ENCODE measurements at regions not wholly inside any gene's neighbourhood (a gene's known extent, or its start where the extent isn't known, plus 50 kb on each side); places are given as distances from the start of the nearest gene placed in this dataset.

- no peak overlapping the region for H3K27ac Mint-ChIP-seq
- no peaks in the 10 kb centered on the region for H3K36me3 Mint-ChIP-seq (ENCODE audit: insufficient read depth)
- peaks cover 0 to 7% of the 10 kb centered on the region in 2 donors for H3K27me3 Mint-ChIP-seq
- H3K4me1 Mint-ChIP-seq (ENCODE audit: low read depth in 2 of 2), result peaks cover 0 to 8% of the 10 kb centered on the region in 2 donors
- peaks cover 0 to 4% of the 10 kb centered on the region in 2 donors for H3K9me3 Mint-ChIP-seq
- DNase-seq (no peak), ATAC-seq (replicated peaks) (no peak)
- H3K4me3 Mint-ChIP-seq, result no peak overlapping the region
These were observed 203.0 kb downstream of the ARRDC4 start for GRCh38 chr15:98163319-98164045.

DNA sequence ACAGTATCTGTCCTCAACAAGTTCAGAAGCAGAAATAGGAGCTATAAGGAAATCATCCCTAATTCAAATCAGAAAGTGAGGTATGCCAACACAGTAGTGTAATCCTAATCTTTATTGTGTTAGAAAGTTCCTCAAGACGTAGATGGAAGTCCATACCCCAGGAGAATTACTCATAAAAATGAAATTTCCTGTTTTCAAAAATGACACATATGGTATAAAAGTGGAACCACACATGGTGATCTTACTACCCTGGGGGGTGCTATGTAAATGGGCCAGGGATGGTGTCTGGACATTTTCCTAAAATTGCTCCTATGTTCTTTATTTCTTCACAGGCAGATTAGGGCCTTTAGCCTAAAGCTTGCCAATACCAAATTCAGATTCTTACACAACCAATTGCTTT, 204.1 kb downstream of the ARRDC4 start:
- H3K9me3 Mint-ChIP-seq, result peaks cover 0 to 4% of the 10 kb centered on the region in 2 donors
- DNase-seq, result no peak
- peaks cover 0 to 7% of the 10 kb centered on the region in 2 donors for H3K27me3 Mint-ChIP-seq
- peaks cover 0 to 6% of the 10 kb centered on the region in 2 donors for H3K4me1 Mint-ChIP-seq (ENCODE audit: low read depth in 2 of 2)
- no peak overlapping the region for H3K27ac Mint-ChIP-seq
- ATAC-seq (replicated peaks), result no peak
- H3K4me3 Mint-ChIP-seq, result no peak overlapping the region
- H3K36me3 Mint-ChIP-seq (ENCODE audit: insufficient read depth), result no peaks in the 10 kb centered on the region

GRCh38 chr15:98164986-98165385, 204.5 kb downstream of the ARRDC4 start:
- H3K4me3 Mint-ChIP-seq, result no peak overlapping the region
- ATAC-seq (replicated peaks) (no peak), DNase-seq (no peak)
- no peaks in the 10 kb centered on the region for H3K36me3 Mint-ChIP-seq (ENCODE audit: insufficient read depth)
- peaks cover 0 to 7% of the 10 kb centered on the region in 2 donors for H3K27me3 Mint-ChIP-seq
- peaks cover 0 to 4% of the 10 kb centered on the region in 2 donors for H3K9me3 Mint-ChIP-seq
- no peak overlapping the region for H3K27ac Mint-ChIP-seq
- H3K4me1 Mint-ChIP-seq (ENCODE audit: low read depth in 2 of 2), result peaks cover 0 to 5% of the 10 kb centered on the region in 2 donors

DNA sequence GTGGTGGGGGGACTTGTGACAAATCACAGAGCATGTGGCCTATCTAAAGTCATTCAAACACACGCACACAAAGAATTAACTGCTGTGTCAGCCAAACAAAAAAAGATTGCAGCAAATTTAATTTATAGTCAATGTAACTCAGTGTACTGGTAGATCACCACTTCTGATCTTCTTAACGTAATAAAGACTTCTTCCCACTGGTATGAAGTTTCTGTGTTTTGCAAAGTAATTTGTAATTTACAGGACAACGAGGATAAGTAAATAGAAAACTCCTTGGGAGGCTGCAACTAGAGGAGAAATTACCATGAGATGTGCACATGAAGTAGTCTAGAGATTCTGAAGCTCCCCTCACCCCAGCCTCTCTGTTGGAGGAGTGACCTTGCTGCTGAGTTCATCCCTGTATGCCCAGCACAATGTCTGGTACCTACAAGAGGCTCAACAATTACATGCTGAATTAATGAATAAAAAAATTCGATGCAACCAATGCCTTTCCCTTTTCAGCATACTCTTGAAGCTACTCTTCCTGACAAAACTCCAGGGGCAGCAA, 207.3 kb downstream of the ARRDC4 start:
- no peak overlapping the region for H3K27ac Mint-ChIP-seq
- H3K9me3 Mint-ChIP-seq, result peaks cover 0 to 5% of the 10 kb centered on the region in 2 donors
- DNase-seq (no peak), ATAC-seq (replicated peaks) (no peak)
- peaks cover 0 to 7% of the 10 kb centered on the region in 2 donors for H3K27me3 Mint-ChIP-seq
- no peaks in the 10 kb centered on the region for H3K4me1 Mint-ChIP-seq (ENCODE audit: low read depth in 2 of 2)
- no peaks in the 10 kb centered on the region for H3K36me3 Mint-ChIP-seq (ENCODE audit: insufficient read depth)
- H3K4me3 Mint-ChIP-seq, result no peak overlapping the region

GRCh38 chr15:98169551-98169950, 209.0 kb downstream of the ARRDC4 start:
- Mint-ChIP-seq H3K36me3 (ENCODE audit: insufficient read depth) (no peaks in the 10 kb centered on the region), H3K4me1 (ENCODE audit: low read depth in 2 of 2) (no peaks in the 10 kb centered on the region), H3K9me3 (peaks cover 0 to 6% of the 10 kb centered on the region in 2 donors), H3K27me3 (peaks cover 0 to 7% of the 10 kb centered on the region in 2 donors), H3K4me3 (no peak overlapping the region), H3K27ac (no peak overlapping the region)
- DNase-seq, result no peak
- ATAC-seq (replicated peaks), result peak; percentile 80

GRCh38 chr15:98174286-98174685, 213.8 kb downstream of the ARRDC4 start:
- Mint-ChIP-seq H3K36me3 (ENCODE audit: insufficient read depth) (no peaks in the 10 kb centered on the region), H3K4me1 (ENCODE audit: low read depth in 2 of 2) (no peaks in the 10 kb centered on the region), H3K9me3 (peaks cover 0 to 2% of the 10 kb centered on the region in 2 donors), H3K4me3 (no peak overlapping the region), H3K27me3 (peaks cover 0 to 7% of the 10 kb centered on the region in 2 donors), H3K27ac (no peak overlapping the region)
- no peak for ATAC-seq (replicated peaks)
- no peak for DNase-seq

- no peak overlapping the region for H3K27ac Mint-ChIP-seq
- peaks cover 0 to 2% of the 10 kb centered on the region in 2 donors for H3K9me3 Mint-ChIP-seq
- peaks cover 0 to 7% of the 10 kb centered on the region in 2 donors for H3K27me3 Mint-ChIP-seq
- DNase-seq (no peak), ATAC-seq (replicated peaks) (no peak)
- no peaks in the 10 kb centered on the region for H3K36me3 Mint-ChIP-seq (ENCODE audit: insufficient read depth)
- no peaks in the 10 kb centered on the region for H3K4me1 Mint-ChIP-seq (ENCODE audit: low read depth in 2 of 2)
- H3K4me3 Mint-ChIP-seq, result no peak overlapping the region
These were observed 214.3 kb downstream of the ARRDC4 start for GRCh38 chr15:98174841-98175240.

- ATAC-seq (replicated peaks) (no peak), DNase-seq (peak in 1 of 3 experiments; percentile 3)
- Mint-ChIP-seq H3K4me1 (ENCODE audit: low read depth in 2 of 2) (no peaks in the 10 kb centered on the region), H3K9me3 (no peaks in the 10 kb centered on the region), H3K36me3 (ENCODE audit: insufficient read depth) (no peaks in the 10 kb centered on the region), H3K27me3 (peaks cover 0 to 7% of the 10 kb centered on the region in 2 donors), H3K4me3 (no peak overlapping the region), H3K27ac (no peak overlapping the region)
These were observed 217.6 kb downstream of the ARRDC4 start for GRCh38 chr15:98177966-98178592.

- DNase-seq (no peak), ATAC-seq (replicated peaks) (no peak)
- H3K27me3 Mint-ChIP-seq, result peaks cover 0 to 7% of the 10 kb centered on the region in 2 donors
- H3K36me3 Mint-ChIP-seq (ENCODE audit: insufficient read depth), result no peaks in the 10 kb centered on the region
- H3K4me1 Mint-ChIP-seq (ENCODE audit: low read depth in 2 of 2), result no peaks in the 10 kb centered on the region
- H3K9me3 Mint-ChIP-seq, result no peaks in the 10 kb centered on the region
- H3K27ac Mint-ChIP-seq, result no peak overlapping the region
- no peak overlapping the region for H3K4me3 Mint-ChIP-seq
These were observed 218.4 kb downstream of the ARRDC4 start for GRCh38 chr15:98178861-98179260.

DNA sequence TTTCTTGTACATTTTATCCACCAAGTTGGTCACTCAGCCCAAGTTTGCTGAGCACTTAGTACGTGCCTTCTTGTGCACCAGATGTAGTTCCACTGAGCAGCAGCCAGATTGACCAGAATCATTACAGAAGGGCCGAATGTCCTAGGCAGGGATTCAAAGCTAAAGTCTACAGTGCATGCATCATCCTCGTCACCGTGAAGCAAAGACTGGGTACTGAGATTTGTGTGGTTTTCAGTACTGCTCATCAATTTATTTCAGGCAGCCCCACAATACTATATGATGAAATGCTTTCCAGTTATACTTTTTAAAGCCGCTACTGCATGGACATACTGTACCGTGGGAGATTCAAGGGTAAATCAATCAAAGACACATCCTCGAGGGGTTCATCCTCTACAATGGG, 227.0 kb downstream of the ARRDC4 start:
- Mint-ChIP-seq H3K27me3 (no peaks in the 10 kb centered on the region), H3K27ac (no peak overlapping the region), H3K4me3 (no peak overlapping the region), H3K9me3 (no peaks in the 10 kb centered on the region), H3K36me3 (ENCODE audit: insufficient read depth) (no peaks in the 10 kb centered on the region), H3K4me1 (ENCODE audit: low read depth in 2 of 2) (no peaks in the 10 kb centered on the region)
- ATAC-seq (replicated peaks) (no peak), DNase-seq (no peak)

GRCh38 chr15:98190914-98191313, 230.4 kb downstream of the ARRDC4 start:
- Mint-ChIP-seq H3K9me3 (no peaks in the 10 kb centered on the region), H3K4me1 (ENCODE audit: low read depth in 2 of 2) (no peaks in the 10 kb centered on the region), H3K27ac (no peak overlapping the region), H3K27me3 (no peaks in the 10 kb centered on the region), H3K4me3 (no peak overlapping the region), H3K36me3 (ENCODE audit: insufficient read depth) (no peaks in the 10 kb centered on the region)
- no peak for DNase-seq
- ATAC-seq (replicated peaks), result no peak

DNA sequence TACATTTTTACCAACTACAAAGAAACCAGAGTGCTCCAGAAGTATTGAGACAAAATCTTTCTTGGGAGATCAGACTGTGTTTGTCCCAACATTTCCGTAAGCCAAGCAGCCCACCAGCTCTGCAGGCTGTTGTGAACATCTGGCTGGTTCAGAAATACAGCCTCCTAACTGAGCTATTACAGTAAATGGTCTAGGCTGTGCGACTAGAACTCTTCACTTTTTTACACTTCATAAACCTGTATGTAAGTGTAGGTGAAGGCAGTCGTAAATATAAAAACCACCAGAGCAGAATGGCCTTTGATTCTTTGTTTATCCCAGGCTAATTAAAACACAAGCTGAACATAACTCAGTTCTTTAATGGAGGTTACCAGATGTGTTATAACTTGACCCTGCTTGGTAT, 235.3 kb downstream of the ARRDC4 start:
- H3K27ac Mint-ChIP-seq, result no peak overlapping the region
- no peaks in the 10 kb centered on the region for H3K27me3 Mint-ChIP-seq
- no peak for ATAC-seq (replicated peaks)
- no peak for DNase-seq
- peaks cover 0 to 2% of the 10 kb centered on the region in 2 donors for H3K9me3 Mint-ChIP-seq
- H3K4me3 Mint-ChIP-seq, result no peak overlapping the region
- H3K36me3 Mint-ChIP-seq (ENCODE audit: insufficient read depth), result no peaks in the 10 kb centered on the region
- H3K4me1 Mint-ChIP-seq (ENCODE audit: low read depth in 2 of 2), result no peaks in the 10 kb centered on the region

GRCh38 chr15:98196371-98196770, 235.9 kb downstream of the ARRDC4 start:
- Mint-ChIP-seq H3K9me3 (peaks cover 0 to 2% of the 10 kb centered on the region in 2 donors), H3K4me3 (no peak overlapping the region), H3K27me3 (no peaks in the 10 kb centered on the region), H3K36me3 (ENCODE audit: insufficient read depth) (no peaks in the 10 kb centered on the region), H3K4me1 (ENCODE audit: low read depth in 2 of 2) (no peaks in the 10 kb centered on the region), H3K27ac (no peak overlapping the region)
- ATAC-seq (replicated peaks), result no peak
- DNase-seq, result no peak

GRCh38 chr15:98202256-98202655, 241.8 kb downstream of the ARRDC4 start:
- peaks cover 0 to 2% of the 10 kb centered on the region in 2 donors for H3K9me3 Mint-ChIP-seq
- H3K4me3 Mint-ChIP-seq, result no peak overlapping the region
- no peak overlapping the region for H3K27ac Mint-ChIP-seq
- H3K4me1 Mint-ChIP-seq (ENCODE audit: low read depth in 2 of 2), result no peaks in the 10 kb centered on the region
- ATAC-seq (replicated peaks), result no peak
- no peak for DNase-seq
- H3K36me3 Mint-ChIP-seq (ENCODE audit: insufficient read depth), result no peaks in the 10 kb centered on the region
- H3K27me3 Mint-ChIP-seq, result no peaks in the 10 kb centered on the region
